Suprapubic skin (tissue), 4 donors: ENCODE measurements at regions not wholly inside any gene's neighbourhood (a gene's known extent, or its start where the extent isn't known, plus 50 kb on each side); places are given as distances from the start of the nearest gene placed in this dataset.

ENCODE experiments used
- DNase-seq, 2 donors: peaks; one replicate each; pipeline ENCODE4 v3.0.0-alpha.2; 2019; ENCODE audit warnings: low spot score in 2 of 2
- H3K27ac ChIP-seq: fragments of 200-600 bp; sonication (generic); one replicate; pipeline ENCODE4 v1.5.1; 2019
- H3K27me3 ChIP-seq: fragments of 200-600 bp; sonication (generic); one replicate; pipeline ENCODE4 v1.5.1; 2019
- H3K36me3 ChIP-seq: fragments of 200-600 bp; sonication (generic); one replicate; pipeline ENCODE4 v1.5.1; 2019
- H3K4me1 ChIP-seq: fragments of 200-600 bp; sonication (generic); one replicate; pipeline ENCODE4 v1.5.1; 2019
- H3K4me3 ChIP-seq: fragments of 200-600 bp; sonication (generic); one replicate; pipeline ENCODE4 v1.5.1; 2019; ENCODE audit warnings: mild to moderate bottlenecking
- H3K9me3 ChIP-seq: fragments of 200-600 bp; sonication (generic); one replicate; pipeline ENCODE4 v1.5.1; 2019
- CTCF ChIP-seq, 2 donors: fragments of 200-600 bp in 1 of 2; fragments of 450-650 bp in 1 of 2; sonication (generic) in 1 of 2; IDR thresholded peaks; one replicate each; pipeline ENCODE4 v1.5.1; 2016 to 2019; ENCODE audit warnings: antibody characterized with exemption in 2 of 2, mild to moderate bottlenecking in 1 of 2, moderate library complexity in 1 of 2
- EP300 ChIP-seq: sonication (generic); formaldehyde crosslinking; IDR thresholded peaks from one replicate; pipeline ENCODE4 v1.6.1; 2017; ENCODE audit warnings: antibody characterized with exemption
- POLR2A ChIP-seq, 2 donors: fragments of 450-650 bp; IDR thresholded peaks; one replicate each; pipeline ENCODE4 v1.6.1; 2017; ENCODE audit warnings: antibody characterized with exemption in 2 of 2, mild to moderate bottlenecking in 2 of 2, moderate library complexity in 2 of 2
- POLR2AphosphoS5 ChIP-seq, 3 donors: sonication (generic); formaldehyde crosslinking; IDR thresholded peaks; one replicate each; pipeline ENCODE4 v1.6.1; 2017; ENCODE audit warnings: antibody characterized with exemption in 3 of 3
- WGBS: methylation state at CpG from one replicate; pipeline ENCODE4 v1.1.5; 2018; 5-methylcytosine and 5-hydroxymethylcytosine counted together

GRCh38 chr6:48290595-48290994 lies 179.6 kb upstream of the PTCHD4 start:
- Histone ChIP-seq H3K27ac (no peak overlapping the region), H3K36me3 (no peaks in the 10 kb centered on the region), H3K9me3 (no peaks in the 10 kb centered on the region), H3K4me1 (no peaks in the 10 kb centered on the region), H3K4me3 (no peak overlapping the region), H3K27me3 (no peaks in the 10 kb centered on the region)
- no peak for DNase-seq
- TF ChIP-seq CTCF (IDR thresholded peaks at IDR 0.05): no peak
- TF ChIP-seq POLR2AphosphoS5 (IDR thresholded peaks at IDR 0.05): no peak
- TF ChIP-seq POLR2A (IDR thresholded peaks at IDR 0.05): no peak
- TF ChIP-seq EP300: no peak
- 50% methylated on average over 4 of the region's 4 CpGs for WGBS

- Histone ChIP-seq H3K4me1 (no peaks in the 10 kb centered on the region), H3K9me3 (no peaks in the 10 kb centered on the region), H3K36me3 (no peaks in the 10 kb centered on the region), H3K27me3 (no peaks in the 10 kb centered on the region), H3K27ac (no peak overlapping the region), H3K4me3 (no peak overlapping the region)
- 52% methylated on average over 5 of the region's 5 CpGs for WGBS
- TF ChIP-seq EP300 (no peak), POLR2AphosphoS5 (IDR thresholded peaks at IDR 0.05) (no peak), POLR2A (IDR thresholded peaks at IDR 0.05) (no peak), CTCF (IDR thresholded peaks at IDR 0.05) (no peak)
- DNase-seq: no peak
Observed at GRCh38 chr6:48289841-48290240, 178.8 kb upstream of the PTCHD4 start.

- H3K4me1 ChIP-seq: no peaks in the 10 kb centered on the region
- 77% methylated on average over 1 of the region's 1 CpG for WGBS
- no peaks in the 10 kb centered on the region for H3K9me3 ChIP-seq
- H3K27me3 ChIP-seq: no peaks in the 10 kb centered on the region
- H3K27ac ChIP-seq: no peak overlapping the region
- H3K36me3 ChIP-seq: no peaks in the 10 kb centered on the region
- H3K4me3 ChIP-seq: no peak overlapping the region
- no peak for DNase-seq
- no peak for TF ChIP-seq CTCF (IDR thresholded peaks at IDR 0.05)
- TF ChIP-seq EP300: no peak
- TF ChIP-seq POLR2A (IDR thresholded peaks at IDR 0.05): no peak
- TF ChIP-seq POLR2AphosphoS5 (IDR thresholded peaks at IDR 0.05): no peak
Observed at GRCh38 chr6:48281217-48281616, 170.2 kb upstream of the PTCHD4 start.

- no peak for DNase-seq
- Histone ChIP-seq H3K36me3 (no peaks in the 10 kb centered on the region), H3K4me1 (no peaks in the 10 kb centered on the region), H3K27ac (no peak overlapping the region), H3K9me3 (no peaks in the 10 kb centered on the region), H3K4me3 (no peak overlapping the region), H3K27me3 (no peaks in the 10 kb centered on the region)
- 91% methylated on average over 1 of the region's 1 CpG for WGBS
- no peak for TF ChIP-seq CTCF (IDR thresholded peaks at IDR 0.05)
- TF ChIP-seq POLR2A (IDR thresholded peaks at IDR 0.05): no peak
- no peak for TF ChIP-seq POLR2AphosphoS5 (IDR thresholded peaks at IDR 0.05)
Observed at GRCh38 chr6:48280035-48280620, 169.1 kb upstream of the PTCHD4 start.

GRCh38 chr6:48278261-48278660 lies 167.3 kb upstream of the PTCHD4 start:
- Histone ChIP-seq H3K4me3 (no peak overlapping the region), H3K4me1 (no peaks in the 10 kb centered on the region), H3K27me3 (no peaks in the 10 kb centered on the region), H3K9me3 (no peaks in the 10 kb centered on the region), H3K36me3 (no peaks in the 10 kb centered on the region), H3K27ac (no peak overlapping the region)
- DNase-seq: no peak
- TF ChIP-seq CTCF (IDR thresholded peaks at IDR 0.05) (no peak), POLR2A (IDR thresholded peaks at IDR 0.05) (no peak), EP300 (no peak), POLR2AphosphoS5 (IDR thresholded peaks at IDR 0.05) (no peak)
- WGBS: 84% methylated on average over 1 of the region's 1 CpG
